H54 (cell line): ENCODE measurements at regions not wholly inside any gene's neighbourhood (a gene's known extent, or its start where the extent isn't known, plus 50 kb on each side); places are given as distances from the start of the nearest gene placed in this dataset.

Experiments used
- DNase-seq: peaks from one replicate; pipeline ENCODE4 v3.0.0; 2011; ENCODE audit warnings: low spot score, mixed read lengths; ENCODE audit not compliant: insufficient read length
- FAIRE-seq: peaks from 3 replicates; lab custom pipeline; 2011; peaks lifted over from hg19 to GRCh38; lab: Jason Lieb, UNC
- POLR2A ChIP-seq: IDR thresholded peaks from 2 replicates; pipeline ENCODE4 v1.6.1; 2011; ENCODE audit warnings: low read depth, mild to moderate bottlenecking, low read length

DNA sequence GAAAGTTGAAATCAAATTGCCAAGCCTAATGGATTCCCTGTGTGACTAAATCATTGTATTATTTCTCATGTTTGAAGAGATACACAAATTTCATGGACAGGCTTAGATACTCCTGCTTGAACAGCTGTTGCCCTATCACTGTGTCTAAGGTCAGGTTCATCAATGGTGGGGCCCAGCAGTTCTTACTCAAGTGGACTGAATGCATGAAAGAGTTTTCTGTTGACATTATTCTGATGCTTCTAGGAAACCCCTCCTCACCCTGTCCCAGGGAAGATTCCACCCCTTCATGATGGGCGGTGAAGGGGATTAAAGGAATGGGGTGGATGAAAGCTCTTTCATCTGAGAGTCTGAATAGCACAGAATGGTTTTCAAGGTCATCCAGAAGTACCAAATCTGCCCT is 148.8 kb downstream of the INO80D start:
- FAIRE-seq (no peak), DNase-seq (no peak)
- TF ChIP-seq POLR2A: no peak

DNA sequence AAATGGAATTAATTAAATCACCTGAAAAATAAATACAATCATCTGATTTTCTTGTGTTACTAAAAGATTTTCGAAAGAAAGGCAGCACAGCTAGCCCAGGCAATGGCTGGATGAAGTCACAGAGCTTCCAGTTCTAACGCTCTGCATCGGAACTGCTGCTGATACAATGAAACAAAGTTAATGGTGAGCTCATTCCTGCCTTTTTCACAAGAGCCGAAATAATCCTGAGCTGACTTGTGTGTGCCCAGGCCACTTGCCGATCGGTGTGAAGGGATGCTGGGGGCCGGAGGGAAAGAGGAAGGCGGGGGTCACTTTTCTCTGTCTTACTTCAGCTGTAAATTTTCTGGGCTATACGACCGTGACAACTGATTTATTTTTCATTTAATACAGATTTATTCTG is 149.5 kb downstream of the INO80D start:
- DNase-seq (no peak), FAIRE-seq (no peak)
- TF ChIP-seq POLR2A: no peak

DNA sequence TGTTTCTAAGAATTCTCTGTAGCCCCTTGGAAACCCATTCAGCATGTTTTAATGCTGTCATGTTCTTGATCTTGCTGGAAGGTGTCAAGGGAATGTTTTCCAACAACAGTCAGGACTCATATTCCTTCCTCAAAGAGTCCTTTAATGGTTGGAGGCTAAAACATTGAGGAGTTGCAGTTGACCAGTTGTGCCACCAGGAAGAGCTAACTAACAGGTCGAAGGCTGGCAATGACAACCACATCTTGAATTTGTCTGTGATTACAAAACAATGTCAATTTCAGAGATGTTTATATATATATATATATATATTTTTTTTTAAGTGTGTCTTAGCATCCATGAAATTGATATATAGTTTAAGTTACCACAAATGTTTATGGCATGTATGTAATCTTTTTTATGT is 151.5 kb downstream of the INO80D start:
- DNase-seq (no peak), FAIRE-seq (no peak)
- no peak for TF ChIP-seq POLR2A

DNA sequence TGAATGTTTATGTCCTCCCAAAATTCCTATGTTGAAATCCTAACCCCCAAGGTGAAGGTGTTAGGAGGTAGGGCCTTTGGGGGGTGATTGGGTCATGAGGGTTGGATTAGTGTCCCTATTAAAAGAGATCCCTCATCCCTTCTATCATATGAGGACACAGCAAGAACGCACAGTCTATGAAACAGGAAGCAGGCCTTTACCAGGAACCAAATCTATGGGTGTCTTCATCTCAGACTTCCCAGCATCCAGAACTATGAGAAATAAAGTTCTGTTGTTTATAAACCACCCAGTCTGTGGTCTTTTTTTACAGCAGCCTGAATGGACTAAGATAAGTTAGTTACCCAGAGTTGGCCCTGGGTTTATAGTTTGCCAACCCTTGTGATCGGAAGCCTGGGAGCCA is 153.1 kb downstream of the INO80D start:
- no peak for TF ChIP-seq POLR2A
- FAIRE-seq (no peak), DNase-seq (no peak)

DNA sequence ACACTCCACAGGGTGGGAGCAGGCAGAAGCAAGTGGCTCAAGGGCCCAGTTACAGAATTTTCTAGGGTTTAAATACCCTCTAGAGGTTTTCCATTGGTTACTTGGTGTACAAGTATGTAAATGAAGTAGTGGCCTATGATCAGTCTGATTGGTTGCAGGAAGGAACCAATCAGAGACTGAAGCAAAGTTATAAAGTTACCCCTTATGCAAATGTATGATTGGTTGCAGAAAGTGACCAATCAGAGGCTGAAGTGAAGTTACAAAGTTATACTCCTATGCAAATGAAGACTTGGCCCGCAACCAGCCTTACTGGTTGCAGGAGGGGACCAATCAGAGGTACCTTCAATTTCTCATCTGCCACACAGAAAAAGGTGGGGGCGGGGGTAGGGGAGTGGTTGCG is 154.6 kb downstream of the INO80D start:
- no peak for DNase-seq
- FAIRE-seq: no peak
- TF ChIP-seq POLR2A: no peak

DNA sequence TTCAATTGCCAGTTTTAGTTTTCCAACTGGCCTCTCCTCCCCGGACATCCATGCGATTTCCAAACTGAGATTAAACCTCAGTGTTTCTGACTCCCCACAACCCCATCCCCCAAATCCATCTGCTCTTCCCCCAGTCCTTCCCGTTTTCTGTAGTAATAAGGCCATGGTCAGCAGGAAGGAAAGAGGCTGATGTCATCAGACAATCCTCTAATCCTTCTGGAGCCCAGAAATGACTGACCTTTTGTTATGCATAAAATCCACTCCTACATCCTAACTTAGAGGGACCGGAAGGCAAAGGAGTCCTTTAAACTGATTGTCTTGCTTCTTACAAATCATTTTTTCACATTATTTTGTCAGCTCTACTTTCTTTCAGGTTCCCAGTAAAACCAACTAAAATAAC is 155.8 kb downstream of the INO80D start:
- no peak for TF ChIP-seq POLR2A

DNA sequence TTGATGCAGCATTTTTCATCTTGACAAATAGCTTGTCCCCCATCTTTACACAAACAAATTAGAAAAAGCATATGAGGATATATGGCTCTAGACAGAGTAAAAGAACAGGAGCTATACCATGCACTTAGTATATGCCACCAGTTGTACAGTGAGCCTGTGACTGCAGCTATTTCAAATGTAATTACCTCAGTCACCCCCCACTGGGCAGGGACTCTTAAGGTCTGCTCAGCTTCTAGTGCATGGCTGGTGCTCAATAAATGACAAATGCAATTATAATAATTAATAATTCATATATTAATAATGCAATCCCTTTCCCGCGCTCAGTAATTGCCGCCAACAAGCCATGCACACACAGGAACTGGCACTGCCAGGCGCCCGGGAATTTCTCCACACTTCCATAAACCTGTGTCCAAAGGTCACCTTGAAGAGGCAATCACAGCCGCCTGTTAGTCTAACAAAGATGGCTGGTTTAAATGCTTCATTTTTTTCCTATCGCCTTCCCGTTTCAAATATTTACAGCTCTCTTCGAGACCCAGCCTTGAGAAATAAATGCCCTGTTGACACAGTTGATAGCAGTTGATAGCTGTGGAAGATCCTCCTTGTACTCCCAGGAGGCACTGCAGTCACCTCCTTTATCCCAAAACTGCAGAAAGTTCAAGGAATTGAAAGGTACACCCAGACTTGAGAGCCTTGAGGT is 156.6 kb downstream of the INO80D start:
- DNase-seq: no peak
- TF ChIP-seq POLR2A: no peak
- FAIRE-seq: no peak

More for the DNA sequence above, 155.8 kb downstream of the INO80D start:
- DNase-seq (no peak), FAIRE-seq (no peak)

DNA sequence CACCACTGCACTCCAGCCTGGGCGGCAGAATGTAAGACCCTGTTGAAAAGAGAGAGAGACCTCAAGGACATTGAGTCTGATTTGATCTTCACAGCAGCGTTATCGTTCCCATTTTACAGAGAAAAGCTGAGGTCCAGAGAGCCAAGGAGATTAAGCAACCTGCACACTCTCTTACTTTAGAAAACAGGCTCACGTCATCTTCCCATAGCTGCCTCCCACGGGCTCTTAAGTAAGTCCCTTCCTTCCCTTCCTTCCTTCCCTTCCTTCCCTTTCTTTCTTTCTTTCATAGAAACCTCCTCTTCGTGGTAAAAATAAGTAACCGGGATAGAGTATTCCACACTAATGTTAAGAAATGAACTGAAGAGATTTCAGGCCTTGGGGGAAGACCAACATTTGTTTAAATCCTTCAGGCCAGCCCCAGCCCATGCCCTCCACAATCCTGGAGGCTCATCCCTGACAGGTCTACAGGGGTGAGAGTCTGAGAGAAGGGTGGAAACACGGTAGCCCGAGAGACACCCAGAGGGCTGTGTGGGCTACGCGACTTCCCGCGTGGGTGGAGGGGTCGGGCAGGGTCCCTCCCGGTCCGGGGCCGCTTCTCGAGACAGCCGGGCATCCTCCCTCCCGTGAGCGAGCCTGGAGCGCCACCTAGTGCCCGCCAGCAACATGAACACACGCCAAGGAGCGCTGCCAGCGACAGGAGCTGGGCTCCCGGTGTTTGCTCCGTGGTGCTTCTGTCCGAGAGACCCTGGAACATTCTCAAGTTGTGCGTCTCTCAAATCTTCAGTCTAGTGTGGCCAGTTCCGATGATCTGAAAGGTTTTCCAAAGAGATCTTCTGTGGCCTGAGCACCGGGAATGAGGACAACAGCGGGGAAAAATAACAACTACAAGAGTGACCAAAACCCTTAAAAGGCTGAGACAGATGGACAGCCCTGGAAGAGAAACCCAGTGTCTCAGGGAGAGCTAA is 160.3 kb downstream of the INO80D start:
- peak; percentile 70 for DNase-seq
- FAIRE-seq: no peak
- TF ChIP-seq POLR2A: no peak

DNA sequence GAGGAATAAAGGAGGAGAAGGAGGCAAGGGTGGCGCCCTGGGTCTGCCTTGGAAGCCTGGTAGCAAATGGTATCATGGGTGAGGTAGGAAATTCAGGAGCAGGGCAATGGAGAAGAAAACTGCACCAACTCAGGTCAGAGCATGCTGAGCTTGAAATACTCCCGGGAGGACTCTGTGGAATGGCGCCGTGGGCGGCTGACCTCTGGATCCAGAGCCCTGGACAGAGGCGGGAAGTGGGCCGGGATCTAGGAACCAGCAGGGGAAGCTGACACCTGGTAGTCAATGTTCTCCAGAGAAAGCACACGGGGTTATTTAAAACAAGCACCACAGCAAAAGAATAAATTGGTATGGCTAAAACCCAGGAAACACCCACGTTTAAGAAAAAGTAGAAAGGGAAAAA is 161.3 kb downstream of the INO80D start:
- no peak for TF ChIP-seq POLR2A
- no peak for FAIRE-seq

DNA sequence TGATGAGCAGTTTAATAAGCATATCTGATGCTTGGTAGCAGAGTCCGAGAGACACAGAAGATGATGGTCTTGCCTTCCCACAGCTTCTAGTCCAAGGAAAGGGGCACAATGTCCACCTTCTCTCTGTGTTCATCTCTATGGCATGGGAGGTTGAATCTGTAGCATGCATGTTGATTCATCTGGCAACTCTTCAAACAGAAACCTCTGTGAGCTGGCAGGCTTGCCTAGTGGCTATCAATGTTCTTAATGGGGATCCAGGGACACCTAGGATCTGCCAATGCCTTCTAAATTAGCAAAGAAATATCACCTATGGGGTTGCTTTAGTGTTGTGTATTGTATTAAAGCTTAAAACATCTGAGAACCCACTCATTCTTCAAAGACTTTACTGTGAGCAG is 170.8 kb downstream of the INO80D start:
- TF ChIP-seq POLR2A: no peak
- DNase-seq: no peak
- FAIRE-seq: no peak

More for the DNA sequence above, 161.3 kb downstream of the INO80D start:
- DNase-seq: no peak

DNA sequence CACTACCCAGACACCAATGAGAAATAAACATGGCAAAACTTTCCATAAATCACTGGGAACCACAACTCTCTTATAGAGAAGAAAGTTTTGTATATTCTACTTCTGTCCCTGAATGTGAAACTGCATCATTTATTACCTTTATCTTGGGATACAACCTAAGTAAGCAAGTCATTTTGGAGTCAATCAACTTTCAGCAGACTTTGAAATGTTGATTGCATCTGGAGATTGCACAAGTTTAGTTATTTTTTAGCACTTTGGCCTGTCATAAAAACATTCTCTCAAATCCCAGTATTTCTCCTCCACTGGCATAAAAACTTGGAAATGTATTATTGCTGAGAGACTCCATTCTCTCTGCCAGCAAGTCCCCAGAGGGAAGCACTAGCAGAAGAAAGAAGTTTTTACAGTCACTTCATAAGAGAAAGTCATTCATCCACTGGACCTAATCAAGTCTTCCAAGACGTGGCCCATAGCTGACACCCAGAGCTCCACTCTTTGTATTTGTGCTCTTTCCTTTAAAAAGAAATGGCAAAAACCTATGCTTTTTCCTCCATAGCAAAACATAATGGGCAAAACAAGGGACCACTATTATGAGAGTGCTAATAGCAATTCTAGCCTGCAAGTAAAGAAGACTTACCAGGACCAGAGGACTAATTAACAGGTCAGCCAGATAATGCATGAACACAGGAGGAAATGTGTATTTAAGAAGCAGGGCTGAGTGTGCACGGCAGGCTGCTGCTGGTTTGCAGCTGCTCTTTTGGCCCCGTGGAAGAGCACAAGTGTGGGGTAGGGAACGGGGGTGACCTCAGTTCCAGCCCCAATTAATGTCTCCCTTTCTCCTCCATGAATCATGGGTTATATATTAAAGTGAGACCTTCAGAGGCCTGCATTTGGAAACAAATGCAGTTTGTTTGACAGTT is 171.5 kb downstream of the INO80D start:
- TF ChIP-seq POLR2A: no peak
- FAIRE-seq (no peak), DNase-seq (no peak)

DNA sequence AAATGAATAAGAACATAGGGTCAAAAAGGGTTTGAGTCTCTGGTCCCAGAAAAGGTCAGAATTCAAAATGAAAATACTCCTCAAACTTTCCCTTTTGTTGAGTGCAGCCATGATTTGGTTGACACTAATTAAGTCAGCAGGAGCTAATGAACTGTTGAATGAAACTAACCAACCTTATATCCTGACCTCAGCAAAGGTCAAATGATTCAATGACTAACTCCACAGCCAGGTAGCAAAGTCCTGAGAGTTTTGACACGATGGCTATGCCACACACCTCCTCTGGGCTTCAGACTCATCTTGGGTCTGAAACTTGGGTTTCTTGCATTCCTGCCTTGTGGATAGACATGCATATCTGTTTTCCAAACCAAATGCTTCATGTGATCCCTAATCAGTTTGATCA is 172.3 kb downstream of the INO80D start:
- DNase-seq (no peak), FAIRE-seq (no peak)
- no peak for TF ChIP-seq POLR2A

DNA sequence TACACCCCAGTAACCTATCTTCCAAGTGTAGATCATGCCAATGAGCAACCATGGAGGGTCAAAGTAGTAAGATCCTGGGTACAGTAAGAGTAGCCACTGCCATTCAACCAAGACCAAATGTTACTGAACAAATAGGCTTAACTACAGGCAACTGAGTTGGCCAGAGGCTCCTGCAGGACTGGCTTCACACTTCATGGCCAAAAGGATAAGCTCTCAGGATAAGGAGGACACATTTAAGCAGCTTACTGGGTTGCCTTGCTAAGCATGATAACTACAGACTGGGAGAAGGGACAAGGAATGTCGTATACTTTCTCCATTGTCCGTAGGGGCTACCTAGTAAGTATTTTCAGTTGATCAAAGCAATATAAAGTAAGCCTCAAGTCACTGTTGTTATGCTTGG is 174.7 kb downstream of the INO80D start:
- FAIRE-seq: no peak
- no peak for TF ChIP-seq POLR2A
- DNase-seq: no peak
